ENCODE measurements at regions not wholly inside any gene's neighbourhood (a gene's known extent, or its start where the extent isn't known, plus 50 kb on each side); places are given as distances from the start of the nearest gene placed in this dataset.
"Not testable (repeated sequence)": the region's sequence is repeated elsewhere in the genome, so short reads cannot be mapped to it uniquely, and the experiment has no call there.

GRCh38 chr10:105594296-105594695 lies 953.2 kb downstream of the SORCS3 start:
- Histone ChIP-seq H3K4me3 (ENCODE audit: low read length) (no peak overlapping the region), H3K9ac (ENCODE audit: low read depth, low read length) (no peak overlapping the region), H3K36me3 (ENCODE audit: insufficient read depth, low read length) (no peaks in the 10 kb centered on the region), H3K4me1 (ENCODE audit: insufficient read depth, low read length) (0 out of 2 replicates have a peak, but pooled peaks cover 3% of the 10 kb centered on the region), H3K27me3 (ENCODE audit: insufficient read depth, low read length) (no peaks in the 10 kb centered on the region), H3K9me3 (ENCODE audit: insufficient read depth, low read depth, low read length) (no peaks in the 10 kb centered on the region), H3K27ac (ENCODE audit: low read depth, low read length) (no peak overlapping the region)
- WGBS = 97% methylated on average over 1 of the region's 2 CpGs

DNA sequence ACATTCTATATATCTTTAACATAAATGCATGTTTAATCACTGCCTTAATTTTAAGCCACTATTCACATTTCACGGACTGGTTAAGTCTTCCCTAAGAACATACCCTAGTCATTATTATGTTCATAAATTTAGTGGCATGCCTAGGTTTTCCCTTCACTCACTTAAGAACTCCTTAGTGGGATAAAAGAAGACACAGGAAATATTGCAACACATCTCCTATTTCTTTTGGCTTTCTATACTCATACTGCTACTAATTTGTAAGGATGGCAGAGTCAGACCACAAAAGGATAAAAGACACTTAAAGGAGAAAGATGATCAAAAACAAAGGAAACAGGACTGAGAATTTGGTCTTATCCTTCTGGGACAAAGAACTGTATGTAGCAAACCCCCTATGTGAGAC lies 951.4 kb downstream of the SORCS3 start:
- H3K4me3 ChIP-seq (ENCODE audit: low read length) = no peak overlapping the region
- no peaks in the 10 kb centered on the region for H3K36me3 ChIP-seq (ENCODE audit: insufficient read depth, low read length)
- 0 out of 2 replicates have a peak, but pooled peaks cover 3% of the 10 kb centered on the region for H3K4me1 ChIP-seq (ENCODE audit: insufficient read depth, low read length)
- no peak overlapping the region for H3K9ac ChIP-seq (ENCODE audit: low read depth, low read length)
- no peaks in the 10 kb centered on the region for H3K27me3 ChIP-seq (ENCODE audit: insufficient read depth, low read length)
- WGBS = 72% methylated on average over 1 of the region's 1 CpG
- no peak overlapping the region for H3K27ac ChIP-seq (ENCODE audit: low read depth, low read length)
- no peaks in the 10 kb centered on the region for H3K9me3 ChIP-seq (ENCODE audit: insufficient read depth, low read depth, low read length)

DNA sequence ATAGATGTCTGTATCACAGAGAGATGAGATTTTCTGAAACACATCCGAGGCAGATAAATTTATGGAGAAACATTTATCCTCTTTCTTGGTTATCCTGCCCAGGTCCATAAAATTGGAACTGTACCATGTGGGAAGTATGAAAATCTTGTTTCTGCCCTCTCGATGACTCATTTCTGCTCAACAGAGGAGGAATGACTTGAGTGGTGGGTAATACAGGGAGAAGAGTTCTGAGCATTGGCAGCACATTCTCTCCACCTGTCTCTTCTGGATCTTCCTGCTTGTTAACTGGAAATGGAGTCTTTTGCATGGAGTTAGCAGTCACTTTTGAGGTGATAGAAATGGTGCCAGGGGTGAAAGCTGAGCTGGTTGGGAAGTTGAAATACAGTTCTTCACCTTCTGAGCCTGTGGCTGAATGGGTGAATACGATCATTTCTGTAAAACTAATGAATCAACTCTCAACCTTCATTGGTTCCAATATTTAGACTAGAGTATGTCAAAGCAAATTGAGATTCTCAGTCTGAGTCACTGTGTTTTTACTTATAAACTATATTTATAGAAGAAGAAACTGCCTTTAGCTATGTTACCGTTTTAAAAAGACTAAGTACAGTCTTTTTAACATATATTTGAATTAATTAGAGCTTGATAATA lies 945.5 kb downstream of the SORCS3 start:
- Histone ChIP-seq H3K27me3 (ENCODE audit: insufficient read depth, low read length) (no peaks in the 10 kb centered on the region), H3K9ac (ENCODE audit: low read depth, low read length) (no peak overlapping the region), H3K27ac (ENCODE audit: low read depth, low read length) (no peak overlapping the region), H3K4me1 (ENCODE audit: insufficient read depth, low read length) (peaks cover 11% of the 10 kb centered on the region), H3K36me3 (ENCODE audit: insufficient read depth, low read length) (no peaks in the 10 kb centered on the region), H3K4me3 (ENCODE audit: low read length) (no peak overlapping the region), H3K9me3 (ENCODE audit: insufficient read depth, low read depth, low read length) (no peaks in the 10 kb centered on the region)
- 91% methylated on average over 3 of the region's 4 CpGs for WGBS

DNA sequence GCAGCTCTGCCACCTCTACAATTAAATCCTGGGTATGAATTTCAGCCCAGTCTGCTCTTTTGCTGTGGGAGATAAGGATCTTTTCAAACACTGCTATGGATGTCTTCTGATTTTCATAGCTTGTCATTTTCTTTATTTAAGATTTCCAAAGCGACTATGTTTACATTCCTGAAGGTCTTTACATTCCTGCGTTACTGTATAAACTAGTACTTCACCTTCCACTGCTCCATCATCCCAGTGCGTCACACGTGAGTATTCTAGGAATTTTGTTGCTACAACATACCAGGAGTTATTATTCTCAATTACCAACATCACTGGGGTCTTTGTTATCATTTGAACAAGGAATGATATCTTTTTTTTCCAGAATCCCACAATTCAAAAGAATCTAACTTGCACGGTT lies 944.7 kb downstream of the SORCS3 start:
- no peak overlapping the region for H3K4me3 ChIP-seq (ENCODE audit: low read length)
- no peak overlapping the region for H3K27ac ChIP-seq (ENCODE audit: low read depth, low read length)
- no peaks in the 10 kb centered on the region for H3K27me3 ChIP-seq (ENCODE audit: insufficient read depth, low read length)
- peaks cover 11% of the 10 kb centered on the region for H3K4me1 ChIP-seq (ENCODE audit: insufficient read depth, low read length)
- H3K9me3 ChIP-seq (ENCODE audit: insufficient read depth, low read depth, low read length) = no peaks in the 10 kb centered on the region
- no peaks in the 10 kb centered on the region for H3K36me3 ChIP-seq (ENCODE audit: insufficient read depth, low read length)
- 89% methylated on average over 5 of the region's 5 CpGs for WGBS
- no peak overlapping the region for H3K9ac ChIP-seq (ENCODE audit: low read depth, low read length)

GRCh38 chr10:105585171-105585570 lies 944.1 kb downstream of the SORCS3 start:
- Histone ChIP-seq H3K4me1 (ENCODE audit: insufficient read depth, low read length) (peaks cover 11% of the 10 kb centered on the region), H3K36me3 (ENCODE audit: insufficient read depth, low read length) (no peaks in the 10 kb centered on the region), H3K9me3 (ENCODE audit: insufficient read depth, low read depth, low read length) (no peaks in the 10 kb centered on the region), H3K9ac (ENCODE audit: low read depth, low read length) (no peak overlapping the region), H3K4me3 (ENCODE audit: low read length) (no peak overlapping the region), H3K27me3 (ENCODE audit: insufficient read depth, low read length) (no peaks in the 10 kb centered on the region), H3K27ac (ENCODE audit: low read depth, low read length) (no peak overlapping the region)

DNA sequence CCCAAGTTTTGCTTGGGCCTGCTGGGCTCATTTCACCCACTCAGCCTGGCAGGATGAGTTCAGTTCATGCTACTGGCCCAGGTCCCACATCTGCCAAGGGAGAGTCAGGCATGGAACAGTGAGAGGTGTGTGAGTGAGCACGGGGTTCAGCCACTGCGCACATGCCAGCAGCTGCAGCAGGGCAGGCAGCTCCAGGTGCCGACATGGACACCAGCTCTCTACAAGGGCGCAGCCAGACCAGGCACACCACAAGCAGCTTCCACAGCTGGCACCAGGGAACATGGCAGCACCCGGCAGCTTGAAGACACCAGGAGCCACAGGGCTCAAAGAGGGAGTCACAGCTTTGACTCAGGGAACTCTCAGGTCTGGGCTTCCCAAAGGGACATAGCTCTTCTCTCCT lies 938.0 kb downstream of the SORCS3 start:
- Histone ChIP-seq H3K36me3 (ENCODE audit: insufficient read depth, low read length) (no peaks in the 10 kb centered on the region), H3K9me3 (ENCODE audit: insufficient read depth, low read depth, low read length) (no peaks in the 10 kb centered on the region), H3K4me1 (ENCODE audit: insufficient read depth, low read length) (no peaks in the 10 kb centered on the region; the same call in 1 of the 2 replicates), H3K4me3 (ENCODE audit: low read length) (no peak overlapping the region), H3K27ac (ENCODE audit: low read depth, low read length) (no peak overlapping the region), H3K9ac (ENCODE audit: low read depth, low read length) (no peak overlapping the region), H3K27me3 (ENCODE audit: insufficient read depth, low read length) (no peaks in the 10 kb centered on the region)
- 95% methylated on average over 5 of the region's 5 CpGs for WGBS

- Histone ChIP-seq H3K4me3 (ENCODE audit: low read length) (no peak overlapping the region), H3K27ac (ENCODE audit: low read depth, low read length) (no peak overlapping the region), H3K9ac (ENCODE audit: low read depth, low read length) (no peak overlapping the region), H3K27me3 (ENCODE audit: insufficient read depth, low read length) (no peaks in the 10 kb centered on the region), H3K4me1 (ENCODE audit: insufficient read depth, low read length) (no peaks in the 10 kb centered on the region; the same call in 1 of the 2 replicates), H3K9me3 (ENCODE audit: insufficient read depth, low read depth, low read length) (no peaks in the 10 kb centered on the region), H3K36me3 (ENCODE audit: insufficient read depth, low read length) (no peaks in the 10 kb centered on the region)
- 87% methylated on average over 4 of the region's 4 CpGs for WGBS
These were observed 936.9 kb downstream of the SORCS3 start for GRCh38 chr10:105577865-105578607.

DNA sequence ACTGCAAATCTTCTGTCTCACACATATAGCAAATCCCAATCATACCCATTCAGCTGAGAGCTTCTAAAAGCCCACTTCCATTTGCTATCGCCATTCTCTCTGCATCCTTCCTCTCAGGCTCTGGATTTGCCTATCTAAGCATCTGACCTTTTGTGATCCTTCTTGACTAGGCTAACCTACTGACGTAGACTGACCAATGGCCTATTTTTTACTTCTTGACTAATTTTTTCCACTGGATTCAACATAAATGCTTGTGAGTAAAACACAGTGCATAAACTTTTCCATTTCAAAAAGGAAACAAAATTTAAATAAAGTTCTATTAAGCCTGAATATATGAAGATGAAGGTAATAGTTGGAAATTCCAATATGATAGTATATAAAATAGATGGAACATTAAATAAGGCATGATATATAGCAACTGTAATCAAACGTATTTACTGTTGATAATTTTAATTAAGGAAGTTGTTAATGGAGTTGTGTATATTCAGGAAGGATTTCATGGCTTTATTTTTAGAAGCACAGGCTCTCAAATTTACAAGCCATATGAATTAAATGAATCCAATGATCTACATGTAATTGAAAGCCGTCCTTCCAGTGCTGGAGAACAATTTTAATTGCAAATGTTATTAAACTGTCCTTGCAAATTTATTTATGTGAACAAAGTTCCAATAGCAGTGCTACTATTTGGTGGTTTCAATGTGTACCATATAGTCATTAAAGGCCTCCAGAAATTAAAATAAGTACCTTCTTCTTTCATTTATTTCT lies 918.4 kb downstream of the SORCS3 start:
- Histone ChIP-seq H3K27ac (ENCODE audit: low read depth, low read length) (no peak overlapping the region), H3K9me3 (ENCODE audit: insufficient read depth, low read depth, low read length) (no peaks in the 10 kb centered on the region), H3K9ac (ENCODE audit: low read depth, low read length) (no peak overlapping the region), H3K4me3 (ENCODE audit: low read length) (no peak overlapping the region), H3K4me1 (ENCODE audit: insufficient read depth, low read length) (no peaks in the 10 kb centered on the region), H3K27me3 (ENCODE audit: insufficient read depth, low read length) (no peaks in the 10 kb centered on the region), H3K36me3 (ENCODE audit: insufficient read depth, low read length) (no peaks in the 10 kb centered on the region)
- 94% methylated on average over 4 of the region's 4 CpGs for WGBS

GRCh38 chr10:105550453-105550852 lies 909.4 kb downstream of the SORCS3 start:
- H3K9me3 ChIP-seq (ENCODE audit: insufficient read depth, low read depth, low read length); H3K9ac ChIP-seq (ENCODE audit: low read depth, low read length); H3K27me3 ChIP-seq (ENCODE audit: insufficient read depth, low read length); H3K36me3 ChIP-seq (ENCODE audit: insufficient read depth, low read length); H3K27ac ChIP-seq (ENCODE audit: low read depth, low read length); H3K4me3 ChIP-seq (ENCODE audit: low read length); H3K4me1 ChIP-seq (ENCODE audit: insufficient read depth, low read length): not testable (repeated sequence)
- 89% methylated on average over 13 of the region's 13 CpGs for WGBS

DNA sequence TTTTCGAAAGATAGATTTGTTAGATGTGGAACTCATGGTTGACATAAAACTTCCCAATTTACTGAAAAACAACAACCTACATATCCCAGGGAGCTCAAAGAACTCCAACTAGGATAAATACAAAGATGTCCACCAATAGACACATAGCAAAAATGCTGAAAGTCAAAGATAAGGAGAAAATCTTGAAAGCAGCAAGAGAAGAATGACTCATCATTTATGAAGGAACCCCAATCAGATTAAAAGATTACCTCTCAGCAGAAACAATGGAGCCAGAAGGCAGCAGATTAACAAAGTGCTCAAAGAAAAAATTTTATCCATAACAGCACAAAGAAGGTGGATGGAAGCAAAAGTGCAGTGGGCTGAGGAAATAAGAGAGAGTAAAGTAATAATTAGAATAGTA lies 908.6 kb downstream of the SORCS3 start:
- Histone ChIP-seq H3K4me3 (ENCODE audit: low read length) (no peak overlapping the region), H3K36me3 (ENCODE audit: insufficient read depth, low read length) (no peaks in the 10 kb centered on the region), H3K27ac (ENCODE audit: low read depth, low read length) (no peak overlapping the region), H3K9me3 (ENCODE audit: insufficient read depth, low read depth, low read length) (0 out of 2 replicates have a peak, but pooled peaks cover 3% of the 10 kb centered on the region), H3K4me1 (ENCODE audit: insufficient read depth, low read length) (no peaks in the 10 kb centered on the region), H3K9ac (ENCODE audit: low read depth, low read length) (no peak overlapping the region), H3K27me3 (ENCODE audit: insufficient read depth, low read length) (no peaks in the 10 kb centered on the region)
- WGBS = no CpG with 5 or more reads among the region's 1 CpG

DNA sequence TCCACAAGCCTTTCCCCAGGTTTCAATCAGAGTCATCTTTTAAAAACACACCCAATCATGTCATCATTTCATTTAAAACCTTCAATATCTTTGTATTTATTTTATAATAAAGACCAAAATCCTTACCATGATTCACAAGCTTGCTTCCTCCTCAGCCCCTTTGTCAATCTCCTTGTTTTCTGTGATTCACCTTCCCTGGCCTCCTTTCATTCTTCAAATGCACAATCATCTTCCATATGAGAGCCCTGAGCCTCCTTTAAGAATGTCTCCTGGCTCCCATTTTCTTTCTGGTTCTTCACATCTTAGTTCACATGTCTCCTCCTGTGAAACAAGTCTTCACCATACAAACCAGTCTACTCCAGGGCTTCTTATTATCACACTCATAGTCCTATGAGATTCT lies 904.0 kb downstream of the SORCS3 start:
- Histone ChIP-seq H3K9ac (ENCODE audit: low read depth, low read length) (no peak overlapping the region), H3K27me3 (ENCODE audit: insufficient read depth, low read length) (no peaks in the 10 kb centered on the region), H3K4me1 (ENCODE audit: insufficient read depth, low read length) (no peaks in the 10 kb centered on the region; the same call in 1 of the 2 replicates), H3K9me3 (ENCODE audit: insufficient read depth, low read depth, low read length) (0 out of 2 replicates have a peak, but pooled peaks cover 3% of the 10 kb centered on the region), H3K4me3 (ENCODE audit: low read length) (no peak overlapping the region), H3K27ac (ENCODE audit: low read depth, low read length) (no peak overlapping the region), H3K36me3 (ENCODE audit: insufficient read depth, low read length) (no peaks in the 10 kb centered on the region)

Measured in HUES64 (cell line).